ENCODE measurements at regions not wholly inside any gene's neighbourhood (a gene's known extent, or its start where the extent isn't known, plus 50 kb on each side); places are given as distances from the start of the nearest gene placed in this dataset.

GRCh38 chrX:39716401-39716800 lies 381.4 kb downstream of the BCOR start:
- no peaks in the 10 kb centered on the region for H3K27me3 ChIP-seq (replicated peaks; ENCODE audit: insufficient read depth)
- no peak overlapping the region for H3K27ac ChIP-seq
- no peaks in the 10 kb centered on the region for H3K9me3 ChIP-seq
- no peak for ATAC-seq (ENCODE audit: insufficient number of reproducible peaks, low FRiP score, low read depth)
- DNase-seq (ENCODE audit: low spot score), result no peak
- H3K4me1 ChIP-seq (ENCODE audit: control insufficient read depth in 1 of 2, low read depth in 2 of 2), result peaks cover 0 to 8% of the 10 kb centered on the region in 2 donors
- no peaks in the 10 kb centered on the region for H3K36me3 ChIP-seq
- H3K4me3 ChIP-seq, result no peak overlapping the region
- TF ChIP-seq CTCF (IDR thresholded peaks at IDR 0.05), result no peak

GRCh38 chrX:39716802-39717540 lies 380.8 kb downstream of the BCOR start:
- Histone ChIP-seq H3K4me1 (ENCODE audit: control insufficient read depth in 1 of 2, low read depth in 2 of 2) (peaks cover 0 to 8% of the 10 kb centered on the region in 2 donors), H3K27me3 (replicated peaks; ENCODE audit: insufficient read depth) (no peaks in the 10 kb centered on the region), H3K27ac (no peak overlapping the region), H3K9me3 (no peaks in the 10 kb centered on the region), H3K36me3 (no peaks in the 10 kb centered on the region), H3K4me3 (no peak overlapping the region)
- no peak for ATAC-seq (ENCODE audit: insufficient number of reproducible peaks, low FRiP score, low read depth)
- no peak for DNase-seq (ENCODE audit: low spot score)
- no peak for TF ChIP-seq CTCF (IDR thresholded peaks at IDR 0.05)

- H3K27me3 ChIP-seq (replicated peaks; ENCODE audit: insufficient read depth), result no peaks in the 10 kb centered on the region
- no peaks in the 10 kb centered on the region for H3K36me3 ChIP-seq
- no peak overlapping the region for H3K4me3 ChIP-seq
- DNase-seq (ENCODE audit: low spot score), result no peak
- TF ChIP-seq CTCF (IDR thresholded peaks at IDR 0.05), result no peak
- no peak overlapping the region for H3K27ac ChIP-seq
- peaks cover 0 to 8% of the 10 kb centered on the region in 2 donors for H3K4me1 ChIP-seq (ENCODE audit: control insufficient read depth in 1 of 2, low read depth in 2 of 2)
- no peak for ATAC-seq (ENCODE audit: insufficient number of reproducible peaks, low FRiP score, low read depth)
- no peaks in the 10 kb centered on the region for H3K9me3 ChIP-seq
These were observed 378.8 kb downstream of the BCOR start for GRCh38 chrX:39718981-39719380.

GRCh38 chrX:39720945-39721344 lies 376.8 kb downstream of the BCOR start:
- Histone ChIP-seq H3K4me1 (ENCODE audit: control insufficient read depth in 1 of 2, low read depth in 2 of 2) (peaks cover 0 to 8% of the 10 kb centered on the region in 2 donors), H3K27me3 (replicated peaks; ENCODE audit: insufficient read depth) (no peaks in the 10 kb centered on the region), H3K36me3 (no peaks in the 10 kb centered on the region), H3K9me3 (no peaks in the 10 kb centered on the region), H3K27ac (peak overlapping the region in 1 of 2 donors; percentile 77), H3K4me3 (no peak overlapping the region)
- ATAC-seq (ENCODE audit: insufficient number of reproducible peaks, low FRiP score, low read depth) (no peak), DNase-seq (ENCODE audit: low spot score) (no peak)
- no peak for TF ChIP-seq CTCF (IDR thresholded peaks at IDR 0.05)

GRCh38 chrX:39721566-39722279 lies 376.0 kb downstream of the BCOR start:
- Histone ChIP-seq H3K4me1 (ENCODE audit: control insufficient read depth in 1 of 2, low read depth in 2 of 2) (peaks cover 0 to 11% of the 10 kb centered on the region in 2 donors), H3K36me3 (no peaks in the 10 kb centered on the region), H3K4me3 (peak overlapping the region; percentile 35), H3K27ac (peak overlapping the region; percentile 22 to 77), H3K27me3 (replicated peaks; ENCODE audit: insufficient read depth) (no peaks in the 10 kb centered on the region), H3K9me3 (no peaks in the 10 kb centered on the region)
- DNase-seq (ENCODE audit: low spot score) (no peak), ATAC-seq (ENCODE audit: insufficient number of reproducible peaks, low FRiP score, low read depth) (peak; percentile 48)
- no peak for TF ChIP-seq CTCF (IDR thresholded peaks at IDR 0.05)
